AG04449 (cell line): ENCODE measurements at regions not wholly inside any gene's neighbourhood (a gene's known extent, or its start where the extent isn't known, plus 50 kb on each side); places are given as distances from the start of the nearest gene placed in this dataset.

ENCODE experiments used
- CTCF ChIA-PET: fragments of 350-600 bp; formaldehyde crosslinking; extraction: SDS; loops from one replicate; lab custom pipeline; 2021; ENCODE audit warnings: antibody characterized with exemption; lab: Yijun Ruan, JAX
- POLR2A ChIA-PET: fragments of 400-600, 350-600 bp; formaldehyde crosslinking; extraction: SDS; loops from one replicate; lab custom pipeline; 2020; ENCODE audit warnings: antibody characterized with exemption, inconsistent platforms; lab: Yijun Ruan, JAX
- DNase-seq: peaks from one replicate; pipeline ENCODE4 v3.0.0-alpha.2; 2010; ENCODE audit warnings: low read depth, low spot score
- H3K4me3 ChIP-seq: 2 replicates; pipeline ENCODE4 v1.5.1; 2011; ENCODE audit warnings: low read depth, mild to moderate bottlenecking, control low read depth, low read length
- TF ChIP-seq, protein P1 (sequence below): IDR thresholded peaks from one replicate; pipeline ENCODE4 v1.5.1; 2011; ENCODE audit warnings: mild to moderate bottlenecking, moderate library complexity, low read length, control low read depth, inconsistent platforms; ENCODE audit not compliant: insufficient read depth; ENCODE audit errors: missing control alignments

DNA sequence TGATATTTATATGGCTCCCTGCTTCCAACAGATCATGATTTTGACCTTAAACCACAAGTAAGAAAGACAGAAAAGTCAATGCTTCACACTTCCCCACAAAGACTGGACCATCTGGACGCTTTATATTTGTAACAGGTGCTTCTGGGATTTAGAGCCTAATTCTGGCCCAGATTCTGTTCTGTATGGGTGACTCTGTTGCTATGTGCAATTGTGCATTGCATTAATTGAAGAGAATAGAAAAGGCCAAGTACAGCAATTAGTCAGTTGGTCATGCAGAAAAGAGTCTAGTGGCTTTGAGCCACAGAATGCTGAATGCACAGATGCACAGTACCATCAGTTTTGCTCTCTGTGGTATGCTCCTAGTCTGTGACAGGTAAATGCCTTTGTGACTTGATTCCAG, 657.4 kb upstream of the ATXN8OS start:
- no peak for DNase-seq
- CTCF ChIA-PET, result no interaction called here
- POLR2A ChIA-PET, result no interaction called here
- no peak overlapping the region for H3K4me3 ChIP-seq
- TF ChIP-seq, protein P1, sequence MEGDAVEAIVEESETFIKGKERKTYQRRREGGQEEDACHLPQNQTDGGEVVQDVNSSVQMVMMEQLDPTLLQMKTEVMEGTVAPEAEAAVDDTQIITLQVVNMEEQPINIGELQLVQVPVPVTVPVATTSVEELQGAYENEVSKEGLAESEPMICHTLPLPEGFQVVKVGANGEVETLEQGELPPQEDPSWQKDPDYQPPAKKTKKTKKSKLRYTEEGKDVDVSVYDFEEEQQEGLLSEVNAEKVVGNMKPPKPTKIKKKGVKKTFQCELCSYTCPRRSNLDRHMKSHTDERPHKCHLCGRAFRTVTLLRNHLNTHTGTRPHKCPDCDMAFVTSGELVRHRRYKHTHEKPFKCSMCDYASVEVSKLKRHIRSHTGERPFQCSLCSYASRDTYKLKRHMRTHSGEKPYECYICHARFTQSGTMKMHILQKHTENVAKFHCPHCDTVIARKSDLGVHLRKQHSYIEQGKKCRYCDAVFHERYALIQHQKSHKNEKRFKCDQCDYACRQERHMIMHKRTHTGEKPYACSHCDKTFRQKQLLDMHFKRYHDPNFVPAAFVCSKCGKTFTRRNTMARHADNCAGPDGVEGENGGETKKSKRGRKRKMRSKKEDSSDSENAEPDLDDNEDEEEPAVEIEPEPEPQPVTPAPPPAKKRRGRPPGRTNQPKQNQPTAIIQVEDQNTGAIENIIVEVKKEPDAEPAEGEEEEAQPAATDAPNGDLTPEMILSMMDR, result no peak

DNA sequence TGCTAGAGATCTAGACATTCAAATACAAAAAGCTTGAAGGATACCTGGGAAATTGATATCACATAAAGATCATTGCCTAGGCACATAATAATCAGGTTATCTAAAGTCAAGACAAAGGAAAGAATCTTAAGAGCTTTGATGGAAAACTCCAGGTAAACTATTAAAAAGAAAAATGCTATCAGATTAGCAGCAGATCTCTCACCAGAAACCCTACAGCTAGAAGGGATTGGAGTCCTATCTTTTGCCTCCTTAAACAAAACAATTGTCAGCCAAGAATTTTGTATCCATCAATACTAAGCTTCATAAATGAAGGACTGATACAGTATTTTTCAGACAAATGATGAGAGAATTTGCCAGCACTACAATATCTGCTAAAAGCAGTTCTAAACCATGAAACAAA, 682.4 kb upstream of the ATXN8OS start:
- ChIA-PET POLR2A (no interaction called here), CTCF (no interaction called here)
- TF ChIP-seq, protein P1, result no peak
- no peak overlapping the region for H3K4me3 ChIP-seq
- DNase-seq, result no peak

DNA sequence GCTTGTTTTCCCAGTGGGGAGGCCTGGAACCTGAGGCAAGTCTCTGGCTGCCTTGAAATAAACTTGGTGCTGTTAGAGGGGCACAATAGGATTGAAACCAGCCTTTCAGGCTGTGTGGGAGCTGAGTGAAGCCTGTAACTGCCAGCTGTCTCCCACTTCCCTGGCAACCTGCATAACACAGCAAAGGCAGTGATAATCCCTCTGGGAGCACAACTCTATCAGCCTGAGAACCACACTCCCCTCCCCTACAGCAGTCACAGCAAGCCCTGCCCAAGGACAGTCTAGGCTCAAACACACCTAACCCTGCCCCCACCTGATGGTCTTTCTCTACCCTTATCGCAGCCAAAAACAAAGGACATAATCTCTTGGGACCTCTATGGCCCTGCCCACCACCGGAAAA, 683.8 kb upstream of the ATXN8OS start:
- H3K4me3 ChIP-seq, result no peak overlapping the region
- POLR2A ChIA-PET, result no interaction called here
- TF ChIP-seq, protein P1, result no peak
- CTCF ChIA-PET, result no interaction called here
- DNase-seq, result no peak

DNA sequence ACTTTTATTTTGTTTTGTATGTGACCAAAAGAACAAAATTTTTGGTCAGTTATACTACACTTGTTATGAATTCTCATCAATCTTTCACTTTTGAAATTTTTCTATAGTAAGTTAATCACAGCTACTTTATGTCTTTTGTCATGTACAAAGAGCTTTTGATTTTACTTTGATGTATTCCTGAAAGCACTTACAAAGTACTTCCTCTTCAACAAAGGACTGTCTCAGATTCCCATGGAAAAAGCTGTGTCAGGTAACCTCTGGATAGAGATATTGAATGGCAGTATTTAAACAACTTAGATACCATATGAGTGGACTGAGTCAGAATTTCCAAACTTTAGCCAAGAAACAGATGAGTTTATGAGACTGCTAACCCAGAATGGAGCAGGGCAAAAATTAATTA, 689.3 kb upstream of the ATXN8OS start:
- no peak overlapping the region for H3K4me3 ChIP-seq
- no peak for DNase-seq
- TF ChIP-seq, protein P1, result no peak
- CTCF ChIA-PET, result no interaction called here
- POLR2A ChIA-PET, result no interaction called here

DNA sequence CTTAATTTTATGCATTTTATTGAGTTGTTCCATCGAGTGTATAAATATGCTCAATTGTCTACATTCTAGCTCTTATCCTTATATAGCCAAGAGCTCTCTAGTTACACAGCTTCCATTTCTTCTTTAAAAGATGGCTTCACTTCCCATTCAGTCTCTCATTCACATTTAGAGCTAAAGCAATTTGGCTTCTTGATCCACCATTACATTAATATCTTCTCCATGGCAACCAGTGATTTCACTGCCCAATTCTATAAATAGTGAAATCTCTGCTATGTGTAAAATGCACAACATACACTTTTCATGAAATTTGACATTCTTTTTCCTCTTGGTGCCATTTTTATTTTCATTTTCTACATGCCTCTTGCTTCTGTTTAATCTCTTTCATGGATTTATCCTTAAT, 696.9 kb upstream of the ATXN8OS start:
- TF ChIP-seq, protein P1, result no peak
- DNase-seq, result no peak
- no peak overlapping the region for H3K4me3 ChIP-seq
- POLR2A ChIA-PET, result no interaction called here
- CTCF ChIA-PET, result no interaction called here

DNA sequence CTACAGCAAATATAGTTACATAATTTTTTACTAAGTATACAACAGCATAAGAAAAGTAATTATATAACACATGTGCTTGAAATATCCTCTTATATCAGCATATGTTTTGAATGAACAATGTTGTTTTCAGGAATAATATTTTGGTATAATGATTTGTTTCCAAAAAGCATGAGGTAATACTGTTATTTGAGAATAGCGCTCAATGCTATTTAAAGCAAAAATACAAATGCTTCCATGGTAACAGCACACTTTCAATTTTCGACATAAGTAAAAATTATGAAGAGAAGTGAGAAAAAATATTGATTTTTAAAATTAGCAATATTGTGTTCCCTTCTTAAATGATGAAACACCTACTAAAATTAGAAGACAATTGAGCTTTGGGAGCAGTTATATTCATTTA, 715.9 kb upstream of the ATXN8OS start:
- POLR2A ChIA-PET, result no interaction called here

More for the DNA sequence above, 715.9 kb upstream of the ATXN8OS start:
- no peak for DNase-seq
- H3K4me3 ChIP-seq, result no peak overlapping the region
- TF ChIP-seq, protein P1, result no peak
- CTCF ChIA-PET, result no interaction called here
